ENCODE measurements at regions not wholly inside any gene's neighbourhood (a gene's known extent, or its start where the extent isn't known, plus 50 kb on each side); places are given as distances from the start of the nearest gene placed in this dataset.
"Not testable (repeated sequence)": the region's sequence is repeated elsewhere in the genome, so short reads cannot be mapped to it uniquely, and the experiment has no call there.

GRCh38 chr2:242116676-242117075 lies 247.1 kb downstream of the RTP5 start:
- not testable (repeated sequence) for H3K79me1 ChIP-seq (ENCODE audit: low read length); H2BK12ac ChIP-seq (ENCODE audit: low read length); H3K9me3 ChIP-seq (ENCODE audit: insufficient read depth, low read depth, low read length); DNase-seq; H2BK5ac ChIP-seq (ENCODE audit: low read depth, low read length, poor library complexity); H3K4me2 ChIP-seq (ENCODE audit: low read length); H3K27ac ChIP-seq (ENCODE audit: low read depth, low read length); H2AK5ac ChIP-seq (ENCODE audit: low read length); H4K8ac ChIP-seq (ENCODE audit: low read depth, low read length); H3K4me3 ChIP-seq (ENCODE audit: low read depth, low read length); H3K14ac ChIP-seq (ENCODE audit: low read length); H3K27me3 ChIP-seq (ENCODE audit: insufficient read depth, low read length); H4K91ac ChIP-seq (ENCODE audit: low read depth, low read length); H3K23ac ChIP-seq (ENCODE audit: low read length); H3K9ac ChIP-seq (ENCODE audit: low read length); H3K36me3 ChIP-seq (ENCODE audit: control insufficient read depth in 1 of 2, insufficient read depth in 2 of 2, low read length in 2 of 2); H2AFZ ChIP-seq (ENCODE audit: insufficient read depth, low read length, poor library complexity); H3K4me1 ChIP-seq (ENCODE audit: control insufficient read depth in 1 of 2, insufficient read depth in 2 of 2, low read length in 2 of 2); H2BK120ac ChIP-seq (ENCODE audit: insufficient read depth, low read length, poor library complexity); H3K4ac ChIP-seq (ENCODE audit: low read depth, low read length); H3K18ac ChIP-seq (ENCODE audit: low read length); H4K12ac ChIP-seq (ENCODE audit: low read depth, low read length); H3K79me2 ChIP-seq (ENCODE audit: control insufficient read depth, insufficient read depth, low read length, poor library complexity)
- WGBS (ENCODE audit: extremely low coverage, insufficient coverage, insufficient read length), result no CpG with 5 or more reads among the region's 2 CpGs

GRCh38 chr2:242117305-242117704 lies 247.8 kb downstream of the RTP5 start:
- H3K27ac ChIP-seq (ENCODE audit: low read depth, low read length); H3K27me3 ChIP-seq (ENCODE audit: insufficient read depth, low read length); H4K12ac ChIP-seq (ENCODE audit: low read depth, low read length); H2AK5ac ChIP-seq (ENCODE audit: low read length); H3K36me3 ChIP-seq (ENCODE audit: control insufficient read depth in 1 of 2, insufficient read depth in 2 of 2, low read length in 2 of 2); H3K4me3 ChIP-seq (ENCODE audit: low read depth, low read length); H2BK12ac ChIP-seq (ENCODE audit: low read length); H4K91ac ChIP-seq (ENCODE audit: low read depth, low read length); H3K23ac ChIP-seq (ENCODE audit: low read length); H3K9ac ChIP-seq (ENCODE audit: low read length); H3K79me1 ChIP-seq (ENCODE audit: low read length); H3K4me1 ChIP-seq (ENCODE audit: control insufficient read depth in 1 of 2, insufficient read depth in 2 of 2, low read length in 2 of 2); DNase-seq; H3K18ac ChIP-seq (ENCODE audit: low read length); H3K9me3 ChIP-seq (ENCODE audit: insufficient read depth, low read depth, low read length); H2BK5ac ChIP-seq (ENCODE audit: low read depth, low read length, poor library complexity); H3K4ac ChIP-seq (ENCODE audit: low read depth, low read length); H3K14ac ChIP-seq (ENCODE audit: low read length); H3K79me2 ChIP-seq (ENCODE audit: control insufficient read depth, insufficient read depth, low read length, poor library complexity); H2BK120ac ChIP-seq (ENCODE audit: insufficient read depth, low read length, poor library complexity); H4K8ac ChIP-seq (ENCODE audit: low read depth, low read length); H3K4me2 ChIP-seq (ENCODE audit: low read length); H2AFZ ChIP-seq (ENCODE audit: insufficient read depth, low read length, poor library complexity): not testable (repeated sequence)
- whole genome bisulfite sequencing (ENCODE audit: extremely low coverage, insufficient coverage, insufficient read length), result no CpG with 5 or more reads among the region's 3 CpGs

- not testable (repeated sequence) for H3K4me3 ChIP-seq (ENCODE audit: low read depth, low read length); DNase-seq; H3K79me1 ChIP-seq (ENCODE audit: low read length); H2BK120ac ChIP-seq (ENCODE audit: insufficient read depth, low read length, poor library complexity); H3K27me3 ChIP-seq (ENCODE audit: insufficient read depth, low read length); H3K14ac ChIP-seq (ENCODE audit: low read length); H3K9me3 ChIP-seq (ENCODE audit: insufficient read depth, low read depth, low read length); H3K18ac ChIP-seq (ENCODE audit: low read length); H3K4ac ChIP-seq (ENCODE audit: low read depth, low read length); H3K36me3 ChIP-seq (ENCODE audit: control insufficient read depth in 1 of 2, insufficient read depth in 2 of 2, low read length in 2 of 2); H4K8ac ChIP-seq (ENCODE audit: low read depth, low read length); H3K4me2 ChIP-seq (ENCODE audit: low read length); H2AK5ac ChIP-seq (ENCODE audit: low read length); H2BK12ac ChIP-seq (ENCODE audit: low read length); H2AFZ ChIP-seq (ENCODE audit: insufficient read depth, low read length, poor library complexity); H2BK5ac ChIP-seq (ENCODE audit: low read depth, low read length, poor library complexity); H3K23ac ChIP-seq (ENCODE audit: low read length); H4K91ac ChIP-seq (ENCODE audit: low read depth, low read length); H3K27ac ChIP-seq (ENCODE audit: low read depth, low read length); H4K12ac ChIP-seq (ENCODE audit: low read depth, low read length); H3K4me1 ChIP-seq (ENCODE audit: control insufficient read depth in 1 of 2, insufficient read depth in 2 of 2, low read length in 2 of 2); H3K9ac ChIP-seq (ENCODE audit: low read length); H3K79me2 ChIP-seq (ENCODE audit: control insufficient read depth, insufficient read depth, low read length, poor library complexity)
- WGBS (ENCODE audit: extremely low coverage, insufficient coverage, insufficient read length), result no CpG with 5 or more reads among the region's 5 CpGs
Observed at GRCh38 chr2:242119682-242120081, 250.2 kb downstream of the RTP5 start.

GRCh38 chr2:242130682-242131081 lies 261.2 kb downstream of the RTP5 start:
- H3K9me3 ChIP-seq (ENCODE audit: insufficient read depth, low read depth, low read length); H3K27me3 ChIP-seq (ENCODE audit: insufficient read depth, low read length); H2BK5ac ChIP-seq (ENCODE audit: low read depth, low read length, poor library complexity); H3K14ac ChIP-seq (ENCODE audit: low read length); H3K9ac ChIP-seq (ENCODE audit: low read length); H2BK120ac ChIP-seq (ENCODE audit: insufficient read depth, low read length, poor library complexity); H3K4me3 ChIP-seq (ENCODE audit: low read depth, low read length); H4K12ac ChIP-seq (ENCODE audit: low read depth, low read length); H3K18ac ChIP-seq (ENCODE audit: low read length); H2BK12ac ChIP-seq (ENCODE audit: low read length); H2AFZ ChIP-seq (ENCODE audit: insufficient read depth, low read length, poor library complexity); DNase-seq; H4K8ac ChIP-seq (ENCODE audit: low read depth, low read length); H4K91ac ChIP-seq (ENCODE audit: low read depth, low read length); H3K79me1 ChIP-seq (ENCODE audit: low read length); H3K4ac ChIP-seq (ENCODE audit: low read depth, low read length); H3K4me2 ChIP-seq (ENCODE audit: low read length); H3K36me3 ChIP-seq (ENCODE audit: control insufficient read depth in 1 of 2, insufficient read depth in 2 of 2, low read length in 2 of 2); H3K23ac ChIP-seq (ENCODE audit: low read length); H2AK5ac ChIP-seq (ENCODE audit: low read length); H3K4me1 ChIP-seq (ENCODE audit: control insufficient read depth in 1 of 2, insufficient read depth in 2 of 2, low read length in 2 of 2); H3K79me2 ChIP-seq (ENCODE audit: control insufficient read depth, insufficient read depth, low read length, poor library complexity); H3K27ac ChIP-seq (ENCODE audit: low read depth, low read length): not testable (repeated sequence)
- WGBS (ENCODE audit: extremely low coverage, insufficient coverage, insufficient read length), result no CpG with 5 or more reads among the region's 3 CpGs

Measured in trophoblast cell (in vitro differentiated cells and primary cell).